ENCODE measurements at regions not wholly inside any gene's neighbourhood (a gene's known extent, or its start where the extent isn't known, plus 50 kb on each side); places are given as distances from the start of the nearest gene placed in this dataset.

DNA sequence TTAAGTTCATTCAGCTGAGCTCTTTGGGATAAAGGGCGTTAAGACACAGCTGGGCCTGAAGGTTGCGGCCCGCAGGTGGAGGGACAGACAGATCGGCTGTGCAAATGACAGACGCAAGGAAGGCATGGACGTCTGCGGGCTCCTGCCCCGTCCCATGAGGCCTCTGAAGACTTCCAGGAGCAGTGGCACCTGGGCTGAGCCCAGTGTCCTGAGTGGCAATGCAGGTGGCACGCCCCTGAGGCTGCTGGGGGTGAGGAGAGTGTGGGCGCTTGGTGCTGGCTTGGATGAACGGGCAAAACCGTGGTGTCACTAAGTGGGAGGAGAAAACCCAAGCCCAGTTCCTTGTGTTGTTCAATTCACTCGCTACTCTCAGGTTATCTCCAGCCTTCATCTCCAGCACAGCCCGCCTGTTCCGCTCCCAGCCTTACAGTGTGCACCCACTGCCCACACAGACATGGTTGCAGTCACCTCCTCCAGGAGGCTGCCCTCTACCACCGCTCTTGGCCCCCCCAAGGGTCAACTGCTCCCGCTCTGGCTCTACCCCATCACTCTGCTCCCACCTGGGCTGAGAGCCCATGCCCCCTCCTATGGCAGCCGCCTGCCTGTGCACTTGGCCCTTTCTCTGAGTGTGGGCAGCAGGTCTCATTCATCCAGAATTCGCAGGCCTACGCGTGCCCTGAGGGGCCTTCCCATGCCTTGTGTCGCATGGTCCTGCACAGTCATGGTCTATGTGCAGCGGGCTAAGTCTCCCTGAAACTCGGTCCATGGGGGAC lies 50.3 kb downstream of the PTGR3 start:
- DNase-seq = no peak

DNA sequence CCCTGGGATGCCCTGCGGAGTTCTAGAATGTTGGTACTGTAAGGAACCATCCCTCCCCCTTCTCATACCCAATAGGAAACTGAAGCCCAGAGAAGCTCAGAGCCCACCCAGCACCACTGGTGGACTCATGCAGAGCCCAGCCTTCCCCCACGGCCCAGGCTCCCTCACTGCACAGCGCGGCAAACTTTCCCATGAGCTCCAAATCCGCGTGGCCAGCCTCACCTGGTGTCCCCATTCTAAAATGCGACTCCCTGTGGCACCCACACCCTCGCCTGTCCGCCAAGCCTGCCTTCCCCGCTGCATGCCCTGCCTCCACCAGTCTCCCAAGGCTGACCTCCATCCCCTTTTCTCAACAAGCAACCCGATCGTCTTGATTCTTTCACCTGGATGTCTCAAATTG lies 51.1 kb downstream of the PTGR3 start:
- no peak for DNase-seq

DNA sequence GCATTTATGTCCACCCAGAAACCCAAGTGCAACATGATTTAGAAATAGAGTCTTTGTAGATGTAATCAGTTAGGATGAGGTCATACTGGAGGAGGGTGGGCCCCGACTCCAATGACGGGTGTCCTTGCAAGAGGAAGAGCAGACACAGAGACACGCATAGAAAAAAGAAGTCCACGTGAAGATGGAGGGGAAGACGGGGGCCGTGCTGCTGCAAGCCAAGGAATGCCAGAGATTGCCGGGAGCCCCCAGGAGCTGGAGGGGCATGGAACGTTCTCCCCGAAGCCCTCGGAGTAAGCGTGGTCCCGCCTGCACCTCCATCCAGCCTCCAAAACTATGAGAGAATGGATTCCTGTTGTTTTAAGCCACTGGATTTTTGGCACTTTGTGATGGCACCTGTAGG lies 51.6 kb downstream of the PTGR3 start:
- DNase-seq = no peak

DNA sequence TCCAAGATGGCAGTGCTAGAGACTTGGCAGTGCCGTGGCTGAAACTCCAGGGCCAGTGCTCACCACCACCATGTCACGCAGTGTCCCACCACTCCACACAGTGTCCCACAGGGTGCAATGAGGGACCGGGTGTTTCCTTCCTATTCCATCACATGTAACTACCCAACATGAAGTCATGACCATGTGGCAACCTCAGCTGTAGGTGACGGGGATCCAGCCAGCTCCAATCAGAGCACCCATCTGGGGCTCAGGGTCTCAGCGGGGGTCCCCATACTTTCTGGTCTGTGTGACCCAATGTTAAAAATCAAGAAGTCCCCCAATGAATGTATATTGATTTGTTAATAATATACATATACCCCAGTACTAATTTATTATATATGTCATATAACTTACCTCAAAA lies 52.1 kb downstream of the PTGR3 start:
- DNase-seq = no peak

DNA sequence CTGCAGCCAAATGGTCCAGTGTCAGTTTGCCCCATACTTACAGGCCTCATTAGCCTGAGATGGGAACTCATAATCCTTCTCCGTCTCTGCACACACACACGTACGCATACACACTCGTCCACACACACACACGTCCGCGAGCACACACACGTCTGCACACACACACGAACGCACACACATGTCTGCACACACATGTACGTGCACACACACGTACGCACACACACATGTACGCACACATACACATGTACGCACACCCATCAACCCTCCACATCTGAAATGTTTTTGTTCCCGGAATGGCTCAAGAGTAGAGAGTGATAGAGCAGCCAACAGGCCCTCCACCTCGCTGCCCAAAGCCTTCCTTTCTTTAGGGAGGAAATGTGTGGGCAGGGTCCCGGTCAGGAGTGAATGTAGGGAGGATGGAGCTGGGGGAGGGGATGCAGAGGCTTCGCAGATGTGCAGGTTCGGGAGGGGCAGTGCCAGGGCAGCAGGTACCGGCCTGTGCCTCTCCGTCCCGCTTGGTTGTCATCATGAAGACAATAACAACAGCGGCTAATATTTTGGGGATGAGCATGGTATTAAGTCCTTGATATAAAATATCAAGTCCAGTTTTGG lies 52.7 kb downstream of the PTGR3 start:
- no peak for DNase-seq

DNA sequence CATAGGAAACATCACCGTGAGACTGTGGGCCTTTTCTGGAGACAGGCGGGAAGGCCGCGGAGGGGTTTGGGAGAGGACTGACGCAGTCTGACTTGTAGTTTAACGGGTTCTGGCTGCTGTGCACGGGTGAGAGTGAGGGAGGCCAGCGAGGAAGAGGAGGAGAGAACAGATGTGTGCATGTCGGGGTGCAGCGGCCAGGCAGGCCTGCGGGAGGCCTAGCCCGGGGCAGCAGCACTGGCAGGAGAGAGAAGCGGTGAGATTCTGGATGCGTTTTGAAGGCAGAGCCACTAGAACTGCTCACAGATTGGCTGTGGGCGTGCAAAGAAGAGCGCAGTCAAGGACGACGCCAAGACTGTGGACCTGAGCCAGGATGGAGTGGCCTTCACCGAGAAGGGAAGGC lies 53.9 kb downstream of the PTGR3 start:
- DNase-seq = no peak

DNA sequence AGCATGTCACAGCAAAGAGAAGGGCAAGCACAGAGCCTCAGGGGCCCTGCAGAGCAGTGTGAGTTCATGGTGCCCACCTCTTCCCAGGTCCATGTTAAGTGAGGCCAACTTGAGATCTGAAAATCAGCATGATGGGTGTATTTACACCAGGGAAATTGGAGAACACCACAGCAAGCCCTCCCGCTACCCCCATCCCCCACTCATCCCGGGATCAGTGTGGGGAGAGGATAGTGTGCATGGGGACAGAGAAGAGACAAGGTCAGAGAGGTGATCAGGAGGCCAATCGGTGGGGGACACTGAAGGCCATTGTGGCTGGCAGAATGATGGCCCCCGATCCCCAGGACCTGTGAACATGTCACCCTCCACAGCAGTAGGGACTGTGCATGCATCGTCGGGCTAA lies 54.7 kb downstream of the PTGR3 start:
- DNase-seq = no peak

DNA sequence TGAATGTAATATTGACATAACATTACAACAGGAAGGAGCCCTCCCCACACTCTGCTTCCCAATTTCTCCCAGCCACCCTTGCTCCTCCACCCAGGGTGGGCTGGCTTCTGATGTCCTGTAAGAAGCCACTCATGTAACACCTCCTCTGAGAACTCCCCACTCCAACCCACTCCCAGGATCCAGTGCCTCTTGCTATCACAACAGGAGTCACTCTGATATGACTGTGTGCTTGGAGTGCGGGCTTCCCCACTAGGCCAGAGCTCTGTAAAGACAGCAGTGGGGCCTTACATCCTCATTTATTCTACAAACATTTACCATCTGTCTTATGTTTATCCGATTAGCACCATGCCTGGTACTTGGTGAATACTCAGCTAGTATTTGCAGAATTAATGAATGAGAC lies 65.1 kb downstream of the PTGR3 start:
- no peak for DNase-seq

DNA sequence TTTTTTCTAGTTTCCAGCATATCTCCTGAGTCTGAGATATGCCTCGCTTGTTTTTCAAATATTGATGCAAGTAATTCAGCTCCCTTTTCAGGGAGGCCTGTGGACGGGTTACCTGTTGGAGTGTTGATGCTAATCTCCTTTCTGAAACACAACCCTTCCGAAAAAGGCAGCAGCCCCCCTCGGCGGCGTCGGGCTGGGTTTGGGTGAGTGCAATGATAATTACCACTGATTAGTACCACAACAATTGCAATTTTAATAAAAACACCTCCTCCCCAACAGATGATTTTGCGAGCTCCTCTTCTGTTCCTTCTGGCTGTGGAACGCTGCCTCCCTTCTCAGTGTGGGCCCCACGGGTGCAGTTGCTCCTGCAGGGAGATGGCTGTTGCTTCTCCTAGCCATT lies 66.3 kb downstream of the PTGR3 start:
- DNase-seq = no peak

DNA sequence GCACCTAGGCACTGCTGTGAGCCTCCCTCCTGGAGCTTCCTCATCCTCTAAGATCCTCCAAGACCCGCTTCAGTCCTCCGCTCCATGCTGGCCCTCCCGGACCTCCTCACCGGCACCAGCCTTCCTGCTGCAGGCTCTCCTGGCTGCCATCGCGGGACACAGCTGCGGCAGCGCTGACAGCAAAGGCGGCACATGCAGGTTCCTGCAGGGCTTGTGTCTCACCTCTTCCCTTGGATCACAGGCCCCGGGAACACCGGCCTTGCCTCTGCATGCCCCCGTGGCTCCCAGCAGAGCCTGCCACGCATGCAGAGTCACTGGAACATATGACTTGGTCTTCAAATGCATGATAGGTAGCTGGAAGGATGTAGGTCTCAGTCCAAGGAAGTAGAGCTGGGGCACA lies 67.2 kb downstream of the PTGR3 start:
- no peak for DNase-seq

DNA sequence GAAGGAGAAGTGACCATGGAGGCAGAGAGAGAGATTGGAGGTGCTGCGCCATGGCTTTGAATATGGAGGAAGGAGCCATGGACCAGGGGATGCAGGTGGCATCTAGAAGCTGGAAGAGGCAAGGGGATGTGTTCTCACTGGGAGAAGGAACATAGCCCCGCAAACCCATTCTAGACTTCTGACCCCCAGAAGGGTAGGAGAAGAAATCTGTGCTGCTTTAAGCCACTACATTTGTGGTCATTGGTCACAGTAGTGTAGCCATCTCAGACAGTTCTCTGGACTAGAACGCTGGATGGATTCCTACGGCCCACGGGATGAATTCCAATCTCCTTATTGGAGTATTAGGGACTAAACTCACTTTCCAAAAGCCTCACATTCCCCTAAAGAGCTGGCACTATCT lies 67.8 kb downstream of the PTGR3 start:
- no peak for DNase-seq

DNA sequence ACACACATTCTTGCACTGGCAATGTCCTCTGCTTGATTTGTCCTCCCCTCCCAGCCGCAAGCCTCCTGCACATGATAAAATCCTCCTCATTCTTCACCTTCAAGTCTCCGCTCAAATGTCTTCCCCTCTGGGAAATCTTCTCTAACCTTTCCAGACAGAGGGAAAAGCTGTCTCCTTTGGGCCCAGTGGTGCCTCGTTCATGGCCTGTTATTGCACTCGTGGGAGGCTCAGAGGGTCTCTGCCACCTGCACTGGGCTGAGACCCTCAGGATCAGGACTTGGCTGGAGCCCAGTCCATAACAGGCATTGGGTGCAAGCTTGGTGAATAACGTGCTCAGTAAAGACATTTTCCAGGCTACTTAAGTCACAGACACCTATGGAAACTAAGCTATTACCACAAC lies 68.6 kb downstream of the PTGR3 start:
- DNase-seq = no peak

DNA sequence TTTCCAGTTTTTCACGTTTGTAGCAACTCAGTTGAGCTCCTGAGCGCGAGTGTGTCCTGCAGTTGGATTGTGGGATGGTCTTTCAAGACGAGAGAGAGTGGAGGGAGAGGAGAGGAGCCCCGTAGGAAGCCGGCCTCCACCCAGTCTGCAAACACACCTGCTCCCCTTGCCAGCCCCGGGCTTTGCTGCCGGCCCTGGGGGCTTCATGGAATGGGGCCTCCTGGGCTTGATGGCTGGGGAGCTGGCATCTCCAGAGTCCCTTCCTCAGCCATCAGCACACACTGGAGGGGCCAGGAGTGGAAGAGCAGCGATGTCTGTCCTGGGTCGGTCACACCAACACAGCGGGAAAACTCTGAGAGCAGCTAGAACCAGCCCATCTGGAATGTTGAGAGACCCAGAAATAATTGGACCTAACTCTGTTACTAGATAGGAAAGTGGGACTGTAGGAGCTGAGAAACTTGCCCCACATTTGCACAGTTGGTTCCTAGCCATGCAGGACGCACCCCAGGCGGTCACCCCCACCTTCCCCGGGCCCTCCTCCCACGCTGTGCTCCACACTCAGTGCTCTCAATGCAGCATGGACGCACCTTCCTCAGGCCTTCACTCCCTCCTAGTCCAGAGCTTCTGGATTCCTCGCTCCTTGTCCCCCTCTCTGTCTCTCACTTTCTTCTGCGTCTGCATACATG lies 69.6 kb downstream of the PTGR3 start:
- DNase-seq = no peak

DNA sequence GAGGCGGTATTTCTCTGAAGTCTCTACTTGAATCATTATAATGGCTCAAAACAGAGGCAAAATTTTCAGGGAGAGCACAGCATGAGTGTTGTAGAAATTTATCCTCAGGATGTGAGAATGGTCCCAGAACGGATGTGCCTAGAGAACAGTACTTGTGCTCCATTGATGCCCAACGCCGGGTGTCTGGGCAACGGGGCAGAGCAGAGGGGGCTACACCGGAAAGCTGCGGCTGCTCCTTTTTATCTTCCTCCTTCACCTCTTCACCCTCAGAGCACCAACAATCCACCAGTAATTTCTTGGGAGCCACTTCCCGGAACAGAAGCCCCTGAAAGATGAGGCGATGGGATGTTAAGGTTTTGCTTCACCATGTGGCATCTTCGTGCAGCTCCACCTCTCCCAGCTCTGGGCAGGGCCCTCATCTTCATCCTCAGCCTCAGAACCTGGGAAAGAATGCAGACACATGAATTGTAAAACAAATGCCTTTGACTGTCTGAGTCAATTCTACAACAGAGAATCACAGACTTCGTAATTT lies 71.5 kb downstream of the PTGR3 start:
- DNase-seq = no peak

DNA sequence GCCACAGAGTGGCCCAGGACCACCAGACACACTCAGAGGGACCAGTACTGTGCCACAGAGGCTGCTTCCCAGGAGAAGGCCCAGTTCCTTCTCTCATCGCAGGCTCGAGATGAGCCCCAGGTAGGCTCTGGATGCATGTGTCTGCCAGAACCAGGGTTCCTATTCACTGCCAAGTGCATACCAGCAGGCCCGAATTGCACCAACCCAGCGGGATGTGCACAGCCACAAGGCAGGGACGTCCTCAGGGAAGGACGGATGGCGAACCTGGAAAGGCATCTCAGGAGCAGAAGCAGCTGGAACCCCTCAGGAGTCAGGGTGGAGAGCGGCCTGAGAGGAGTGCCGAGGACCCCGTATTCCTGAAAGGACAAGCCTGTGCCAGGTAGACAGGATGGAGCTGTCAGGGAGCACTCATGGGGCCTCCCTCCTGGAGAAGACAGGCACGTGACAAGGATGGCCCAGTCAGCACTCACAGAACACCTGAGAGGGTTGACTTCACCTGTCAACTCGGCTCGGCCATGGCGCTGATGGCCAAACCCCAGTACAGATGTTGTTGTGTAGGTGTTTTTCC lies 73.7 kb downstream of the PTGR3 start:
- DNase-seq = no peak

DNA sequence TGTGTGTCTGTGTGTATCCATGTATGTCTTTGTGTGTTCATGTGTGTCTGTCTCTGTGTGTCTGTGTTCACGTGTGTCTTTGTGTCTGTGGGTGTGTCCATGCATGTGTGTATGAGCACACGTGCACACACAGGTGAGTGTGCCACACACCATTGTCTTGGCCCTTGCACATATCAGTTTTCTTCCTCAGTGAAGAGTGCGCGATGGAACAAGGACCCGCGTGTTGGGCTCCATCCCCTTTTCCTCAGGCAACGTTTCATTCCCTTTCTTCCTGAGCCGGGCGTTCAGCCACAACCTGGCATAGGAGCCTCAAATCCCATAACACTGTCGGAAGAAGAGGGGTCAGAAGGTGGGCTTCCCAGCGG lies 74.3 kb downstream of the PTGR3 start:
- DNase-seq = no peak

DNA sequence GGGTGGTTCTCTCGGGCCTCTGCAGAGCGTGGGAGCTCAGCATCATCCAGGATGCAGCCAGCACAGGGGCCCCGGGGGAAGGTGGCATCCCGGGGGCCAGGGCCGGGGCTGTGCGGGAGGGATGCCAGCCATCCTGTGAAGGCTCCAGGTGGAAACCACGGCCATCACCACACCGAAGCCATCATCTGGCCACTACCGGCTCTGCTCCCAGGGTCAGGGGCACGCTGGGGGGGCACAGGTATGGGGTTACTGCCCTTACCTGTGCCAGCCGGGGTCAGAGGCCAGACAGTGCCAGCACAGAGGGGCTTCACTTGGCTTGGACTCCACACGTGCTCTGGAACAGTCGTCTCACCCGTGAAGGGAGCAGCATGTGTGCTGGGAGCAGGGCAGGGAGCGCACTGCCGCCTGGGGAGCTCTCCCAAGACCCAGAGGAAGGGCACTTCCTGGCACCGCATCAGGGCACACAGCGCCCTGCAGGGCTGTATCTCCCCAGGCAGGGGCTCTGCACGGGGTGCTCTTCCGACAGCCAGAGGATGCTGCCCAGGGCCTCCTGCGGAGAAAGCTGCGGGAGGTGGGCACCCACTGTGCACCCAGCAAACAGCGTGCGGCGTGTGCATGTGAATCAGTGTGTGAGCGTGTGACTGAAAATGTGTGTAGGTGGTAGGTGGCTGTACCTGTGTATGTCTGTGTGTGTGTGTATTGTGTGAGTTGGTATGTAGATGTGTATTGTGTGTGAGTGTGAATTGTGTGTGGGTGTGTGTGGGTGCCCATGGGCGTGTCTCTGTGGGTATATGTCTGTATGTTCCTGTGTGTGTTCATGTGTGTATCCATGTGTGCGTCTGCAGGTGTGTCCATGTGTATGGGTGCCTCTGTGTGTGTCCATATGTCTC lies 75.0 kb downstream of the PTGR3 start:
- no peak for DNase-seq

DNA sequence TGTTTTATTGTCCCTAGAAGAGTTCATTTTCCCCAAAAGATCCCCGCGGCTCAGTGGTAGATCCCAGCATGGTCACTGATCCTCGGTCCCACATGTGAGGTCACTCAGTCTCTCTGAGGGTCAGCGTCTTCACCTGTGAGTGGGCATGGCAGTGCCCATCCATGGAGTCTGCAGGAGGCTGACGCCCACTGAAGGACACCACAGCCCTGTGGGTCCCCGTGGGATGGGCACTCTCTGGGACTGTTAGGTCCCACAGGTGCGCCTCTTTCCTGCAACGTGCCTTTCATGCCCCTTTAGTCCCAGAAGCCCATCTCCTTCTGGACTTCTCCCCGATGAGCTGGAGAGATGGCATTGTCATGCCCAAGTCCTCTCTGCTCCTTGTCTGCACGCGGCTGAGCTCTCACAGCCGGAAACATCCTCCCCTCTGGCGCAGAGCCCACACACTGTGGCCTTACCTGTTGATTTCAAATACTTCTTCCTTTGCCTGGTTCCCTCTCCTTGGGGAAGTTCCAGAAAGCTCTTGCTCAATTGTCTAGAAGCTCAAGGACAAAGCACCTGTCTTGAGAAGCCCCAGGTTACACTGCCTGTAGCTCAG lies 75.9 kb downstream of the PTGR3 start:
- no peak for DNase-seq

DNA sequence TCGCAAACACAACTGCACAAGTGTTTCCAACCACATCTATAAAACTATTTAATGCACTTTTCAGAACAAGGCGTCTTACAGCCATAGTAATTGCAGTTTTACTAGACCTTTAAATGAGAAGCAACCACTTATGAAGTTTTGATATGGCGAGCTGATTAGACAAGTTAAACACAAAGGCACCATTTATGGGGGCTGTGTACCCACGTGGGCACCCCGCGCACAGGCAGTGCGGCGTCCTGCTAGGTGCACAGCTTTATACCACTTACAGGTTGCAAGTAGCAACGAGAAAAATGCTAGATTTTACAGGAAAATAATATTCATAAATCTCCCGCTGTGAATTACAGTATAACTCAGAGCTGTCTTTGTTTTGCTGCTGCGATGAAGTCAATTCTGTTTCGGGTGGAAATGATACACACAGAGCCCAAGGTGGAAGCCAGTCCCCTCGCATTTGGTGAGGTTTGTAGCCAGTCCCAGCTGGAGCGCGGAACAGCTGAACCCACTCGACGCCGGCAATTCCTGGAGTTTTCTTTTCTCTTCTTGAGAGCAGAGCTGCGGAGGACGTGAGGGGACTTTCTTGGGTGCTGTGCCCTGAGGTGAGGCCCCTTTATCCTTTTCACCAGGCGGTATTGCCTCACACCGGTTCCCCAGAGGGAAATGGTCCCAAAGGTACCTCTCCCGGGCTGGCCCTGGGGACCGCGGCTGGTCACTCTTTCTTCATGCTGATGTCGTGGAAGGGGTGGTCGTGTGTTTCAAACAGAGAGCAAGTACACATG lies 76.7 kb downstream of the PTGR3 start:
- no peak for DNase-seq

DNA sequence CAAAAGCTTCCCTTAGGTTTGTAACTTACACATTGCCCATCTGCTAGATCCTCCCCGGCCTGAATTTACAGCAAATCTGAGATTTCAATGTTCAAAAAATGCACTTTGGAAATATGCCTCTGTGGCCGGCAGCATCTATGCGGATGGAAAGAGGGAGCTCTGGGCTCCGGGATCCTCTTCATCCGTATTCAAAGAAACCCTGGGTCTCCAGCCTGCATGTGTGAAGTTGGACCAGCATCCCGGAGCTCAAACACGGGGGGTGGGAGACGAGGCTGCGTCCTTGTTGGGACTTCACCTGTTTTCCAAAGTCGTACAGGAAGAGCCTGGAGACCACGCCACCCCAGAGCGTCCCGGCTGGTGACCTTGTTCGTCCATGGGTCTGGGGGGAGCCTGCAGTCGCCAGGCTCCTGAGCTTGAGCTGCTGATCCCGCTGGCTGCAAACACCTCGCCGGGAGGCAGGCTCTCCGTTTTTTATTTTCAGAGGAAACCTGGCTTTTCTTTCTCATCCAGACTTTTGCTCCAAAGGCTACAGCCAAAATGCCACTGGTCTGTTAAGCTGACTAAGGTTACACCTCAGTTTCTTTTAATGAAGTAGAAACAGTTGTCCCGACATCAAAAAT lies 77.4 kb downstream of the PTGR3 start:
- no peak for DNase-seq
